Ishikawa (cell line): ENCODE measurements at regions not wholly inside any gene's neighbourhood (a gene's known extent, or its start where the extent isn't known, plus 50 kb on each side); places are given as distances from the start of the nearest gene placed in this dataset.

Experiments used
- CEBPB ChIP-seq: IDR thresholded peaks from 2 replicates; pipeline ENCODE4 v1.6.1; 2012
- RAD21 ChIP-seq: IDR thresholded peaks from 2 replicates; pipeline ENCODE4 v1.6.1; 2012; ENCODE audit warnings: low read depth
- TAF1 ChIP-seq: IDR thresholded peaks from 2 replicates; pipeline ENCODE4 v1.6.1; 2012; ENCODE audit warnings: low read depth, mild to moderate bottlenecking
- TCF12 ChIP-seq: IDR thresholded peaks from 2 replicates; pipeline ENCODE4 v1.6.1; 2012; ENCODE audit warnings: low read depth
- USF1 ChIP-seq: IDR thresholded peaks from 2 replicates; pipeline ENCODE4 v1.6.1; 2012
- YY1 ChIP-seq: IDR thresholded peaks from 2 replicates; pipeline ENCODE4 v1.6.1; 2012; ENCODE audit warnings: low read depth

GRCh38 chr18:22318745-22319407 is 98.8 kb downstream of the CTAGE1 start:
- TF ChIP-seq TAF1 (no peak), YY1 (no peak), CEBPB (no peak), USF1 (no peak), RAD21 (no peak), TCF12 (no peak)
